ENCODE measurements at regions not wholly inside any gene's neighbourhood (a gene's known extent, or its start where the extent isn't known, plus 50 kb on each side); places are given as distances from the start of the nearest gene placed in this dataset.

DNA sequence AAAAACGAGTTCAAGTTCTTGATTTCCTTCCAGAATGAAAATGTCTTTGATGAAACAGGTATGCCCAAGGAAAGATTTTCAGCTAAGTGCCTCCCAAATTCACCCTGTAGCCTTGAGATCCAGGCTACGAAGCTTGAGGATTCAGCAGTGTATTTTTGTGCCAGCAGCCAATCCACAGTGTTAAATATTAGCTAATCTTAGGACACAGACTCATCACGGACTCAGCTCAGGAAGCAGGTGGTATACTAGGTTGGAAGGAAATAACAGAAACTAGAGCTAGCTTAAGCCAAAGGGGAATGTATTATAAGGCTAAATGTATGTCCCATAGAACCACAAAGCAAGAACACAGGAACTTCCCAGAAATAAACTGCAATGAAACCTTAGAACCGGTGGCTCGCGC lies 151.0 kb upstream of the PRSS1 start:
- TF ChIP-seq POLR2A (IDR thresholded peaks at IDR 0.05): no peak
- TF ChIP-seq, protein P1, sequence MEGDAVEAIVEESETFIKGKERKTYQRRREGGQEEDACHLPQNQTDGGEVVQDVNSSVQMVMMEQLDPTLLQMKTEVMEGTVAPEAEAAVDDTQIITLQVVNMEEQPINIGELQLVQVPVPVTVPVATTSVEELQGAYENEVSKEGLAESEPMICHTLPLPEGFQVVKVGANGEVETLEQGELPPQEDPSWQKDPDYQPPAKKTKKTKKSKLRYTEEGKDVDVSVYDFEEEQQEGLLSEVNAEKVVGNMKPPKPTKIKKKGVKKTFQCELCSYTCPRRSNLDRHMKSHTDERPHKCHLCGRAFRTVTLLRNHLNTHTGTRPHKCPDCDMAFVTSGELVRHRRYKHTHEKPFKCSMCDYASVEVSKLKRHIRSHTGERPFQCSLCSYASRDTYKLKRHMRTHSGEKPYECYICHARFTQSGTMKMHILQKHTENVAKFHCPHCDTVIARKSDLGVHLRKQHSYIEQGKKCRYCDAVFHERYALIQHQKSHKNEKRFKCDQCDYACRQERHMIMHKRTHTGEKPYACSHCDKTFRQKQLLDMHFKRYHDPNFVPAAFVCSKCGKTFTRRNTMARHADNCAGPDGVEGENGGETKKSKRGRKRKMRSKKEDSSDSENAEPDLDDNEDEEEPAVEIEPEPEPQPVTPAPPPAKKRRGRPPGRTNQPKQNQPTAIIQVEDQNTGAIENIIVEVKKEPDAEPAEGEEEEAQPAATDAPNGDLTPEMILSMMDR (IDR thresholded peaks at IDR 0.05): no peak
